AG04449 (cell line): ENCODE measurements at regions not wholly inside any gene's neighbourhood (a gene's known extent, or its start where the extent isn't known, plus 50 kb on each side); places are given as distances from the start of the nearest gene placed in this dataset.

Source experiments
- CTCF ChIA-PET: fragments of 350-600 bp; formaldehyde crosslinking; extraction: SDS; loops from one replicate; lab custom pipeline; 2021; ENCODE audit warnings: antibody characterized with exemption; lab: Yijun Ruan, JAX
- POLR2A ChIA-PET: fragments of 400-600, 350-600 bp; formaldehyde crosslinking; extraction: SDS; loops from one replicate; lab custom pipeline; 2020; ENCODE audit warnings: antibody characterized with exemption, inconsistent platforms; lab: Yijun Ruan, JAX
- DNase-seq: peaks from one replicate; pipeline ENCODE4 v3.0.0-alpha.2; 2010; ENCODE audit warnings: low read depth, low spot score
- H3K4me3 ChIP-seq: 2 replicates; pipeline ENCODE4 v1.5.1; 2011; ENCODE audit warnings: low read depth, mild to moderate bottlenecking, control low read depth, low read length
- TF ChIP-seq, protein P1 (sequence below): IDR thresholded peaks from one replicate; pipeline ENCODE4 v1.5.1; 2011; ENCODE audit warnings: mild to moderate bottlenecking, moderate library complexity, low read length, control low read depth, inconsistent platforms; ENCODE audit not compliant: insufficient read depth; ENCODE audit errors: missing control alignments

- no peak overlapping the region for H3K4me3 ChIP-seq
- TF ChIP-seq, protein P1, sequence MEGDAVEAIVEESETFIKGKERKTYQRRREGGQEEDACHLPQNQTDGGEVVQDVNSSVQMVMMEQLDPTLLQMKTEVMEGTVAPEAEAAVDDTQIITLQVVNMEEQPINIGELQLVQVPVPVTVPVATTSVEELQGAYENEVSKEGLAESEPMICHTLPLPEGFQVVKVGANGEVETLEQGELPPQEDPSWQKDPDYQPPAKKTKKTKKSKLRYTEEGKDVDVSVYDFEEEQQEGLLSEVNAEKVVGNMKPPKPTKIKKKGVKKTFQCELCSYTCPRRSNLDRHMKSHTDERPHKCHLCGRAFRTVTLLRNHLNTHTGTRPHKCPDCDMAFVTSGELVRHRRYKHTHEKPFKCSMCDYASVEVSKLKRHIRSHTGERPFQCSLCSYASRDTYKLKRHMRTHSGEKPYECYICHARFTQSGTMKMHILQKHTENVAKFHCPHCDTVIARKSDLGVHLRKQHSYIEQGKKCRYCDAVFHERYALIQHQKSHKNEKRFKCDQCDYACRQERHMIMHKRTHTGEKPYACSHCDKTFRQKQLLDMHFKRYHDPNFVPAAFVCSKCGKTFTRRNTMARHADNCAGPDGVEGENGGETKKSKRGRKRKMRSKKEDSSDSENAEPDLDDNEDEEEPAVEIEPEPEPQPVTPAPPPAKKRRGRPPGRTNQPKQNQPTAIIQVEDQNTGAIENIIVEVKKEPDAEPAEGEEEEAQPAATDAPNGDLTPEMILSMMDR = no peak
- ChIA-PET POLR2A (interaction anchor here (0.6 to 2.0 kb wide), 14 partner anchors 8 to 168 kb away, joined by 3 to 8 read pairs (median 4); partner anchors contain the start of gene HMGA2), CTCF (interaction anchor here (1.4 to 1.6 kb wide), 2 partner anchors 10 to 54 kb away, joined by 6 read pairs; no protein-coding TSS in a partner anchor)
- DNase-seq = peak; percentile 94
Observed at GRCh38 chr12:65656891-65657351, 167.4 kb upstream of the HMGA2 start.

GRCh38 chr12:65657635-65658034 is 166.6 kb upstream of the HMGA2 start:
- POLR2A ChIA-PET = interaction anchor here (0.6 to 2.0 kb wide), 13 partner anchors 9 to 167 kb away, joined by 3 to 8 read pairs (median 5); partner anchors contain the start of gene HMGA2

DNA sequence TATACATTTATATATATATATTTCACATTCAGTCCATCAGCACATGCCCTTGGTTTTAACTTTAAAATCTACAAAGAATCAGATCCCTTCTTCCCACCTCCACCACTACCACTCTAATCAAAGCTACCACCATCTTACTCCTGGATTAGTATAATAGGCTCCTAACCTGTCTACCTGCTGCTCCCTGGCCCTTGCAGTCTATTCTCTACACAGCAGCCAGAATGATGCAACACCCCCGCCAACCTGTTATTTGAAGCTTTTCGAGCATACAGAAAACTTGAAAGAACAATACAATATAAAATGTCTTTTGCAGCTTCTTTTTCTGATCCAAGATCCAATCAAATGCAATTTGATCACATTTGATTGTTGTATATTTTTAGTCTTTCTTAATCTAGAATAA is 165.9 kb upstream of the HMGA2 start:
- DNase-seq = no peak
- H3K4me3 ChIP-seq = no peak overlapping the region
- POLR2A ChIA-PET = interaction anchor here (2.0 kb wide), 1 partner anchor 132 kb away, joined by 5 read pairs; no protein-coding TSS in a partner anchor
- TF ChIP-seq, protein P1 = no peak
- CTCF ChIA-PET = interaction anchor here (0.9 to 1.6 kb wide), 3 partner anchors 8 to 352 kb away, joined by 3 to 6 read pairs (median 3); no protein-coding TSS in a partner anchor

More at GRCh38 chr12:65657635-65658034, 166.6 kb upstream of the HMGA2 start:
- no peak overlapping the region for H3K4me3 ChIP-seq
- DNase-seq = no peak
- TF ChIP-seq, protein P1 = no peak
- CTCF ChIA-PET = interaction anchor here (0.7 to 1.6 kb wide), 4 partner anchors 9 to 55 kb away, joined by 3 to 6 read pairs (median 4); no protein-coding TSS in a partner anchor

GRCh38 chr12:65659681-65660080 is 164.6 kb upstream of the HMGA2 start:
- H3K4me3 ChIP-seq = no peak overlapping the region
- TF ChIP-seq, protein P1 = no peak
- DNase-seq = no peak
- POLR2A ChIA-PET = no interaction called here
- CTCF ChIA-PET = interaction anchor here (1.7 kb wide), 1 partner anchor 26 kb away, joined by 4 read pairs; no protein-coding TSS in a partner anchor

DNA sequence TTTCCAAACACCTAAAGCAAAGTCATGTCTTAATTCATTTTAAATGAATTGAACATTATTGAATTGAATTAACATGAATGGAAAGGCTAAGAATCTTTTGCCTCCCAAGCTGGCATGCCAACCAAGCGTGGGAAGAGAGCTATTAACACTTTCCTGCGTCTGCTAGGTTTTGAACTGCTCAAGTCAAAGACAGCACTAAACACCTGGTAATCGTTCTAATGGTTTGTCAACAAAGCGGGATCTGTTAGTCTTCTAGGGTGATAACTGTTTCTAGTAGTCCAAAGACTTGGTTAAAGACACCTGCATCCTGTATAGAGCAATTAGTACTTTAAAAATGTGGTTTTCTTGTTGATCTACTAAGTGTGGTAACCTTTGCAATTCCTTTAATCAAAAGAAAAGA is 164.2 kb upstream of the HMGA2 start:
- TF ChIP-seq, protein P1 = no peak
- ChIA-PET POLR2A (no interaction called here), CTCF (interaction anchor here (1.1 to 1.7 kb wide), 3 partner anchors 12 to 25 kb away, joined by 4 read pairs; no protein-coding TSS in a partner anchor)
- H3K4me3 ChIP-seq = no peak overlapping the region
- no peak for DNase-seq

GRCh38 chr12:65660836-65661235 is 163.4 kb upstream of the HMGA2 start:
- ChIA-PET CTCF (interaction anchor here (0.7 to 1.4 kb wide), 4 partner anchors 10 to 58 kb away, joined by 3 to 4 read pairs (median 4); no protein-coding TSS in a partner anchor), POLR2A (no interaction called here)
- TF ChIP-seq, protein P1 = no peak
- DNase-seq = no peak
- no peak overlapping the region for H3K4me3 ChIP-seq
